Liver (tissue), 8 donors: ENCODE measurements at regions not wholly inside any gene's neighbourhood (a gene's known extent, or its start where the extent isn't known, plus 50 kb on each side); places are given as distances from the start of the nearest gene placed in this dataset.

ENCODE experiments used
- DNase-seq: peaks from one replicate; pipeline ENCODE4 v3.0.0-alpha.2; 2017; ENCODE audit warnings: low spot score
- H3K27ac ChIP-seq, 2 donors: one replicate each; pipeline ENCODE4 v1.7.0; 2013; ENCODE audit warnings: inconsistent platforms in 2 of 2, low read length in 2 of 2, control low read depth in 1 of 2, low read depth in 1 of 2, mild to moderate bottlenecking in 1 of 2
- H3K27me3 ChIP-seq, 4 donors: one replicate each; pipeline versions ENCODE4 v1.6.1 to v1.7.0; 2013; ENCODE audit warnings: low read length in 3 of 4, inconsistent platforms in 1 of 4, mild to moderate bottlenecking in 1 of 4, moderate library complexity in 1 of 4; ENCODE audit not compliant: control insufficient read depth in 4 of 4, insufficient read depth in 4 of 4
- H3K36me3 ChIP-seq, 4 donors: one replicate each; pipeline versions ENCODE4 v1.6.1 to v1.7.0; 2013; ENCODE audit warnings: low read length in 3 of 4, mild to moderate bottlenecking in 3 of 4, low read depth in 1 of 4, moderate library complexity in 1 of 4; ENCODE audit not compliant: control insufficient read depth in 4 of 4, insufficient read depth in 3 of 4
- H3K4me1 ChIP-seq, 4 donors: one replicate each; pipeline versions ENCODE4 v1.6.1 to v1.7.0; 2013; ENCODE audit warnings: low read length in 3 of 4, mild to moderate bottlenecking in 3 of 4, moderate library complexity in 1 of 4; ENCODE audit not compliant: control insufficient read depth in 4 of 4, insufficient read depth in 4 of 4
- H3K4me3 ChIP-seq, 3 donors: one replicate each; pipeline versions ENCODE4 v1.6.1 to v1.7.0; 2013; ENCODE audit warnings: low read length in 3 of 3, control low read depth in 1 of 3, low read depth in 1 of 3, mild to moderate bottlenecking in 1 of 3
- H3K9ac ChIP-seq, 2 donors: one replicate each; pipeline ENCODE4 v1.7.0; 2013; ENCODE audit warnings: low read length in 2 of 2, mild to moderate bottlenecking in 2 of 2, moderate library complexity in 2 of 2, control low read depth in 1 of 2, low read depth in 1 of 2
- H3K9me3 ChIP-seq, 4 donors: one replicate each; pipeline versions ENCODE4 v1.6.1 to v1.7.0; 2013; ENCODE audit warnings: low read length in 3 of 4; ENCODE audit not compliant: control insufficient read depth in 4 of 4
- ATF3 ChIP-seq: IDR thresholded peaks from 2 replicates; pipeline ENCODE4 v1.6.1; 2016; ENCODE audit warnings: antibody characterized with exemption
- FOXA1 ChIP-seq: IDR thresholded peaks from 2 replicates; pipeline ENCODE4 v1.6.1; 2016; ENCODE audit warnings: antibody characterized with exemption
- FOXA2 ChIP-seq: IDR thresholded peaks from 2 replicates; pipeline ENCODE4 v1.6.1; 2016; ENCODE audit warnings: antibody characterized with exemption
- GABPA ChIP-seq, 2 donors: IDR thresholded peaks in 1 of 2; conservative IDR thresholded peaks in 1 of 2; 2 replicates each; pipeline ENCODE4 v1.6.1; 2016; ENCODE audit warnings: antibody characterized with exemption in 2 of 2, mild to moderate bottlenecking in 1 of 2, moderate library complexity in 1 of 2
- HNF4A ChIP-seq, 2 donors: conservative IDR thresholded peaks; 2 replicates each; pipeline ENCODE4 v1.6.1; 2016; ENCODE audit warnings: antibody characterized with exemption in 2 of 2, mild to moderate bottlenecking in 2 of 2
- JUND ChIP-seq, 2 donors: IDR thresholded peaks; 2 replicates each; pipeline ENCODE4 v1.6.1; 2016; ENCODE audit warnings: antibody characterized with exemption in 2 of 2
- NR2F2 ChIP-seq: IDR thresholded peaks from 2 replicates; pipeline ENCODE4 v1.6.1; 2016; ENCODE audit warnings: antibody characterized with exemption
- RAD21 ChIP-seq, 2 donors: IDR thresholded peaks; 2 replicates each; pipeline ENCODE4 v1.6.1; 2016; ENCODE audit warnings: antibody characterized with exemption in 2 of 2, mild to moderate bottlenecking in 2 of 2
- REST ChIP-seq: IDR thresholded peaks from 2 replicates; pipeline ENCODE4 v1.6.1; 2016; ENCODE audit warnings: antibody characterized with exemption, mild to moderate bottlenecking
- RXRA ChIP-seq, 2 donors: IDR thresholded peaks; 2 replicates each; pipeline ENCODE4 v1.6.1; 2017 to 2018; ENCODE audit warnings: antibody characterized with exemption in 2 of 2, mild to moderate bottlenecking in 1 of 2
- SP1 ChIP-seq: IDR thresholded peaks from 2 replicates; pipeline ENCODE4 v1.6.1; 2018; ENCODE audit warnings: antibody characterized with exemption, mild to moderate bottlenecking
- YY1 ChIP-seq: IDR thresholded peaks from 2 replicates; pipeline ENCODE4 v1.6.1; 2016; ENCODE audit warnings: antibody characterized with exemption, mild to moderate bottlenecking
- WGBS: extraction: QIAGEN DNeasy Blood & Tissue Kit; methylation state at CpG from one replicate; pipeline ENCODE4 v1.1.7; 2013; 5-methylcytosine and 5-hydroxymethylcytosine counted together
- TF ChIP-seq, protein P1 (sequence below): IDR thresholded peaks from 2 replicates; pipeline ENCODE4 v1.6.1; 2016; ENCODE audit warnings: antibody characterized with exemption
- TF ChIP-seq, protein P2 (sequence below): IDR thresholded peaks from 2 replicates; pipeline ENCODE4 v1.6.1; 2016; ENCODE audit warnings: antibody characterized with exemption
- TF ChIP-seq, protein P3 (sequence below): fragments of 150-350 bp; IDR thresholded peaks from 2 replicates; pipeline ENCODE4 v1.5.1; 2017; ENCODE audit warnings: improper control_type of control experiment, low read depth, low read length; ENCODE audit not compliant: missing input control
- donor health status: healthy.
- donor health status: healthy.
- donor health status: healthy.
- donor health status: healthy.
- donor health status: healthy.

- Histone ChIP-seq H3K36me3 (no peaks in the 10 kb centered on the region), H3K27me3 (no peaks in the 10 kb centered on the region), H3K27ac (no peak overlapping the region), H3K4me3 (no peak overlapping the region), H3K9me3 (no peaks in the 10 kb centered on the region), H3K9ac (no peak overlapping the region), H3K4me1 (no peaks in the 10 kb centered on the region)
- TF ChIP-seq, protein P1, sequence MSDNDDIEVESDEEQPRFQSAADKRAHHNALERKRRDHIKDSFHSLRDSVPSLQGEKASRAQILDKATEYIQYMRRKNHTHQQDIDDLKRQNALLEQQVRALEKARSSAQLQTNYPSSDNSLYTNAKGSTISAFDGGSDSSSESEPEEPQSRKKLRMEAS, result no peak
- TF ChIP-seq YY1 (no peak), GABPA (IDR thresholded peaks at IDR 0.05 in 1 of 2, conservative IDR thresholded peaks at IDR 0.05 in 1 of 2) (no peak), HNF4A (conservative IDR thresholded peaks at IDR 0.05) (no peak), RAD21 (IDR thresholded peaks at IDR 0.05) (no peak), FOXA1 (no peak), JUND (IDR thresholded peaks at IDR 0.05) (no peak), REST (no peak), FOXA2 (no peak), SP1 (no peak), RXRA (IDR thresholded peaks at IDR 0.05) (no peak), NR2F2 (no peak)
- TF ChIP-seq, protein P2, sequence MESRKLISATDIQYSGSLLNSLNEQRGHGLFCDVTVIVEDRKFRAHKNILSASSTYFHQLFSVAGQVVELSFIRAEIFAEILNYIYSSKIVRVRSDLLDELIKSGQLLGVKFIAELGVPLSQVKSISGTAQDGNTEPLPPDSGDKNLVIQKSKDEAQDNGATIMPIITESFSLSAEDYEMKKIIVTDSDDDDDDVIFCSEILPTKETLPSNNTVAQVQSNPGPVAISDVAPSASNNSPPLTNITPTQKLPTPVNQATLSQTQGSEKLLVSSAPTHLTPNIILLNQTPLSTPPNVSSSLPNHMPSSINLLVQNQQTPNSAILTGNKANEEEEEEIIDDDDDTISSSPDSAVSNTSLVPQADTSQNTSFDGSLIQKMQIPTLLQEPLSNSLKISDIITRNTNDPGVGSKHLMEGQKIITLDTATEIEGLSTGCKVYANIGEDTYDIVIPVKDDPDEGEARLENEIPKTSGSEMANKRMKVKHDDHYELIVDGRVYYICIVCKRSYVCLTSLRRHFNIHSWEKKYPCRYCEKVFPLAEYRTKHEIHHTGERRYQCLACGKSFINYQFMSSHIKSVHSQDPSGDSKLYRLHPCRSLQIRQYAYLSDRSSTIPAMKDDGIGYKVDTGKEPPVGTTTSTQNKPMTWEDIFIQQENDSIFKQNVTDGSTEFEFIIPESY, result no peak
- no peak for DNase-seq
- WGBS, result 74% methylated on average over 5 of the region's 5 CpGs
Observed at GRCh38 chr3:24886501-24886900, 391.9 kb upstream of the THRB start.

GRCh38 chr3:24890012-24890411 is 395.4 kb upstream of the THRB start:
- Histone ChIP-seq H3K27ac (no peak overlapping the region), H3K9ac (no peak overlapping the region), H3K27me3 (no peaks in the 10 kb centered on the region), H3K4me1 (no peaks in the 10 kb centered on the region), H3K9me3 (no peaks in the 10 kb centered on the region), H3K36me3 (no peaks in the 10 kb centered on the region), H3K4me3 (no peak overlapping the region)
- TF ChIP-seq FOXA2, result no peak
- no peak for TF ChIP-seq ATF3
- TF ChIP-seq, protein P1, result no peak
- TF ChIP-seq YY1, result no peak
- TF ChIP-seq JUND (IDR thresholded peaks at IDR 0.05), result no peak
- TF ChIP-seq, protein P3, sequence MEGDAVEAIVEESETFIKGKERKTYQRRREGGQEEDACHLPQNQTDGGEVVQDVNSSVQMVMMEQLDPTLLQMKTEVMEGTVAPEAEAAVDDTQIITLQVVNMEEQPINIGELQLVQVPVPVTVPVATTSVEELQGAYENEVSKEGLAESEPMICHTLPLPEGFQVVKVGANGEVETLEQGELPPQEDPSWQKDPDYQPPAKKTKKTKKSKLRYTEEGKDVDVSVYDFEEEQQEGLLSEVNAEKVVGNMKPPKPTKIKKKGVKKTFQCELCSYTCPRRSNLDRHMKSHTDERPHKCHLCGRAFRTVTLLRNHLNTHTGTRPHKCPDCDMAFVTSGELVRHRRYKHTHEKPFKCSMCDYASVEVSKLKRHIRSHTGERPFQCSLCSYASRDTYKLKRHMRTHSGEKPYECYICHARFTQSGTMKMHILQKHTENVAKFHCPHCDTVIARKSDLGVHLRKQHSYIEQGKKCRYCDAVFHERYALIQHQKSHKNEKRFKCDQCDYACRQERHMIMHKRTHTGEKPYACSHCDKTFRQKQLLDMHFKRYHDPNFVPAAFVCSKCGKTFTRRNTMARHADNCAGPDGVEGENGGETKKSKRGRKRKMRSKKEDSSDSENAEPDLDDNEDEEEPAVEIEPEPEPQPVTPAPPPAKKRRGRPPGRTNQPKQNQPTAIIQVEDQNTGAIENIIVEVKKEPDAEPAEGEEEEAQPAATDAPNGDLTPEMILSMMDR, result no peak
- TF ChIP-seq REST, result no peak
- DNase-seq, result no peak
- WGBS, result 65% methylated on average over 1 of the region's 1 CpG
